ENCODE measurements at regions not wholly inside any gene's neighbourhood (a gene's known extent, or its start where the extent isn't known, plus 50 kb on each side); places are given as distances from the start of the nearest gene placed in this dataset.

- Histone ChIP-seq H3K9me3 (ENCODE audit: control insufficient read depth in 4 of 4, low read length in 3 of 4) (peaks cover 0 to 3% (median 1%) of the 10 kb centered on the region in 4 donors), H3K4me3 (ENCODE audit: low read depth in 1 of 3, low read length in 3 of 3) (no peak overlapping the region), H3K4me1 (ENCODE audit: control insufficient read depth in 4 of 4, insufficient read depth in 4 of 4, low read length in 3 of 4) (peaks cover 0 to 6% (median 0%) of the 10 kb centered on the region in 4 donors), H3K27ac (ENCODE audit: low read depth in 1 of 2, low read length in 2 of 2) (no peak overlapping the region), H3K36me3 (ENCODE audit: control insufficient read depth in 4 of 4, insufficient read depth in 3 of 4, low read depth in 1 of 4, low read length in 3 of 4) (no peaks in the 10 kb centered on the region), H3K27me3 (ENCODE audit: control insufficient read depth in 4 of 4, insufficient read depth in 4 of 4, low read length in 3 of 4) (no peaks in the 10 kb centered on the region), H3K9ac (ENCODE audit: low read depth in 1 of 2, low read length in 2 of 2) (no peak overlapping the region)
- DNase-seq (ENCODE audit: low spot score) = no peak
- peak in 1 of 2 donors; percentile 56 for TF ChIP-seq HNF4A (conservative IDR thresholded peaks at IDR 0.05)
- no peak for TF ChIP-seq SP1 (IDR thresholded peaks at IDR 0.05)
- peak; percentile 21 for TF ChIP-seq YY1 (IDR thresholded peaks at IDR 0.05)
- TF ChIP-seq HNF4G (IDR thresholded peaks at IDR 0.05) = no peak
- TF ChIP-seq RXRA (IDR thresholded peaks at IDR 0.05) = peak in 1 of 2 donors; percentile 72
- TF ChIP-seq ZBTB33 (IDR thresholded peaks at IDR 0.05) = no peak
- TF ChIP-seq RAD21 (IDR thresholded peaks at IDR 0.05) = peak in 1 of 2 donors; percentile 77
- 60% methylated on average over 11 of the region's 11 CpGs for WGBS
Measured at GRCh38 chr14:105937253-105938054, 411.1 kb downstream of the TMEM121 start.

DNA sequence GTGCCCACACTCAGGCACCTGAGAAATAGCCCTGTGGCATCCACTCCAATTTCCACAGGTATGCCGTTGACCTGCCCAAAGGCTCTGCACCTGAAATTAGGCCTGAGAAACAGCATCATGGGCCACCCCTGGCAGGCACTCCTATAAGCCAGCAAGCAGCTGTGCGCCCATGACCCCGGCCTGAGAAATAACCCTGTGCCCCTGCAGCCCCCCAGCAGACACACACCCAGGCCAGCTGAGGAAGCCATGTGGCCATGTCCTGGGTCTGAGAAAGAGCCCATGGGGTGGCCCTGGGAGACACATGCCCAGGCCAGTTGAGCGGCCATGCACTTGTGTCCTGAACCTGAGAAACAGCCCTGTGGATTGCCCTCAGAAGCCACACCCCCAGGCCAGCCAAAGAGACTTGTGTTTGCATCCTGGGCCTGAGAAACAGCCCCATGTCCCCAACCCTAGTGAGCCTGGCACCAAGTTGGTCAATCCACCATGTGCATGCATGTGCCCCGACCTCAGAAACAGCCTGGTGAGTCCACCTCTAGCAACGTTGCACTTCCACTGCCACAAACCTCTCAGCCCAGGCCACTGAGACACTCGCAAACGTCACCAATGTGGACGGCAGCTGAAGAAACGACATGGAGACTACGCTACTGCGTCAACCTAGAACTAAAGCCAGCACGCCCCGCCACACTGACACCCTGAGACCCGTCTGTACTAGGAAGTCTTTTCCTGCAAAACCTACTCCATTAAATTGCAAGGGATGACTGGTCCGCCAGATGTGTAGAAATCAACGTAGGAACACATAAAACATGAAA is 411.9 kb downstream of the TMEM121 start:
- no peak for TF ChIP-seq EGR1 (IDR thresholded peaks at IDR 0.05; ENCODE audit: low read depth in 2 of 2)
- TF ChIP-seq FOXA1 (IDR thresholded peaks at IDR 0.05) = no peak
- no peak for TF ChIP-seq HNF4G (IDR thresholded peaks at IDR 0.05)
- TF ChIP-seq REST (IDR thresholded peaks at IDR 0.05) = no peak
- TF ChIP-seq, protein P1, sequence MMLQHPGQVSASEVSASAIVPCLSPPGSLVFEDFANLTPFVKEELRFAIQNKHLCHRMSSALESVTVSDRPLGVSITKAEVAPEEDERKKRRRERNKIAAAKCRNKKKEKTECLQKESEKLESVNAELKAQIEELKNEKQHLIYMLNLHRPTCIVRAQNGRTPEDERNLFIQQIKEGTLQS (IDR thresholded peaks at IDR 0.05) = no peak
- TF ChIP-seq JUND (IDR thresholded peaks at IDR 0.05) = no peak
- no peak for TF ChIP-seq HNF4A (conservative IDR thresholded peaks at IDR 0.05)
- no peak for TF ChIP-seq SP1 (IDR thresholded peaks at IDR 0.05)
- TF ChIP-seq, protein P2, sequence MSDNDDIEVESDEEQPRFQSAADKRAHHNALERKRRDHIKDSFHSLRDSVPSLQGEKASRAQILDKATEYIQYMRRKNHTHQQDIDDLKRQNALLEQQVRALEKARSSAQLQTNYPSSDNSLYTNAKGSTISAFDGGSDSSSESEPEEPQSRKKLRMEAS (IDR thresholded peaks at IDR 0.05) = no peak
- no peak for TF ChIP-seq NR2F2 (IDR thresholded peaks at IDR 0.05)
- no peak for TF ChIP-seq GABPA (IDR thresholded peaks at IDR 0.05 in 1 of 2, conservative IDR thresholded peaks at IDR 0.05 in 1 of 2)
- no peak for TF ChIP-seq YY1 (IDR thresholded peaks at IDR 0.05)
- no peak for TF ChIP-seq TAF1 (conservative IDR thresholded peaks at IDR 0.05)
- TF ChIP-seq RXRA (IDR thresholded peaks at IDR 0.05) = no peak
- TF ChIP-seq RAD21 (IDR thresholded peaks at IDR 0.05) = no peak
- 88% methylated on average over 17 of the region's 17 CpGs for WGBS
- no peak overlapping the region for H3K27ac ChIP-seq (ENCODE audit: low read depth in 1 of 2, low read length in 2 of 2)

More for the DNA sequence above, 411.9 kb downstream of the TMEM121 start:
- DNase-seq (ENCODE audit: low spot score) = no peak
- H3K36me3 ChIP-seq (ENCODE audit: control insufficient read depth in 4 of 4, insufficient read depth in 3 of 4, low read depth in 1 of 4, low read length in 3 of 4) = no peaks in the 10 kb centered on the region
- H3K27me3 ChIP-seq (ENCODE audit: control insufficient read depth in 4 of 4, insufficient read depth in 4 of 4, low read length in 3 of 4) = no peaks in the 10 kb centered on the region
- H3K9me3 ChIP-seq (ENCODE audit: control insufficient read depth in 4 of 4, low read length in 3 of 4) = peaks cover 0 to 3% (median 1%) of the 10 kb centered on the region in 4 donors
- peaks cover 0 to 6% (median 0%) of the 10 kb centered on the region in 4 donors for H3K4me1 ChIP-seq (ENCODE audit: control insufficient read depth in 4 of 4, insufficient read depth in 4 of 4, low read length in 3 of 4)
- H3K9ac ChIP-seq (ENCODE audit: low read depth in 1 of 2, low read length in 2 of 2) = no peak overlapping the region
- no peak overlapping the region for H3K4me3 ChIP-seq (ENCODE audit: low read depth in 1 of 3, low read length in 3 of 3)
